ENCODE measurements at regions not wholly inside any gene's neighbourhood (a gene's known extent, or its start where the extent isn't known, plus 50 kb on each side); places are given as distances from the start of the nearest gene placed in this dataset.

DNA sequence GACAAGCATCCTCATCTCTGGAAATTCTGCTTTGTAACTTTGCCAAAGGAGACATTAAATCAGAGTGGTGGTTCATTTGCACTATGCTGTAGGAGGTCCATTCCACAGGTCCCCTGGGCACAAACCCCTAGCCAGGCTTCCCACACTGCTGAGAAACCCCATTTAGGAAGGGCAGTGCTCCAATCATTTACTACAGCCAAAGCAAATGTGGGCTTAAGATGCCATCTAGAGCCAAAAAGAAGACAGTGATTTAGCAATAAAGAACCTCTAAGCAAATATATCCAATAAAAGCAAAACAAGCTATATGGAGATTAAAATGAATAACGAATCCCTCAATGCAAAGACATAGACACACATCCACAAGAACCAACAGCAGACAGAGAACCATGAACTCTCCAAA is 129.0 kb upstream of the ALDH1B1 start:
- H3K4me1 ChIP-seq (ENCODE audit: control insufficient read depth in 1 of 2, insufficient read depth in 2 of 2, low read length in 2 of 2): no peaks in the 10 kb centered on the region
- H3K9ac ChIP-seq (ENCODE audit: insufficient read depth, low read length, poor library complexity, severe bottlenecking): no peak overlapping the region
- H3K79me2 ChIP-seq (ENCODE audit: insufficient read depth, low read length): no peaks in the 10 kb centered on the region
- no peak overlapping the region for H3K27ac Mint-ChIP-seq
- no peaks in the 10 kb centered on the region for H4K20me1 ChIP-seq (ENCODE audit: insufficient read depth, low read length)
- TF ChIP-seq, protein P1, sequence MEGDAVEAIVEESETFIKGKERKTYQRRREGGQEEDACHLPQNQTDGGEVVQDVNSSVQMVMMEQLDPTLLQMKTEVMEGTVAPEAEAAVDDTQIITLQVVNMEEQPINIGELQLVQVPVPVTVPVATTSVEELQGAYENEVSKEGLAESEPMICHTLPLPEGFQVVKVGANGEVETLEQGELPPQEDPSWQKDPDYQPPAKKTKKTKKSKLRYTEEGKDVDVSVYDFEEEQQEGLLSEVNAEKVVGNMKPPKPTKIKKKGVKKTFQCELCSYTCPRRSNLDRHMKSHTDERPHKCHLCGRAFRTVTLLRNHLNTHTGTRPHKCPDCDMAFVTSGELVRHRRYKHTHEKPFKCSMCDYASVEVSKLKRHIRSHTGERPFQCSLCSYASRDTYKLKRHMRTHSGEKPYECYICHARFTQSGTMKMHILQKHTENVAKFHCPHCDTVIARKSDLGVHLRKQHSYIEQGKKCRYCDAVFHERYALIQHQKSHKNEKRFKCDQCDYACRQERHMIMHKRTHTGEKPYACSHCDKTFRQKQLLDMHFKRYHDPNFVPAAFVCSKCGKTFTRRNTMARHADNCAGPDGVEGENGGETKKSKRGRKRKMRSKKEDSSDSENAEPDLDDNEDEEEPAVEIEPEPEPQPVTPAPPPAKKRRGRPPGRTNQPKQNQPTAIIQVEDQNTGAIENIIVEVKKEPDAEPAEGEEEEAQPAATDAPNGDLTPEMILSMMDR (IDR thresholded peaks at IDR 0.05): no peak
- peaks cover 0 to 4% of the 10 kb centered on the region in 2 donors for H3K9me3 ChIP-seq (replicated peaks in 1 of 2; ENCODE audit: control insufficient read depth in 1 of 2, insufficient read depth in 1 of 2, low read length in 2 of 2)
- no peak for DNase-seq
- H3K4me2 ChIP-seq (replicated peaks; ENCODE audit: extremely low read depth, low read length, poor library complexity, severe bottlenecking): no peak overlapping the region
- H3K9me3 Mint-ChIP-seq: peaks cover 7 to 19% (median 16%) of the 10 kb centered on the region in 7 donors
- H3K27me3 Mint-ChIP-seq (ENCODE audit: low read depth in 3 of 3): peaks cover 2 to 7% (median 4%) of the 10 kb centered on the region in 3 donors
- H3K36me3 ChIP-seq (replicated peaks in 1 of 2; ENCODE audit: control insufficient read depth in 1 of 2, insufficient read depth in 2 of 2, low read length in 2 of 2): no peaks in the 10 kb centered on the region
- no peak overlapping the region for H3K4me3 Mint-ChIP-seq
- no CpG with 5 or more reads among the region's 1 CpG for WGBS (ENCODE audit: insufficient coverage)
- intact Hi-C loops (cut with micrococcal nuclease): no loop called here
- no peak overlapping the region for H2AFZ ChIP-seq (ENCODE audit: insufficient read depth, low read depth, low read length, poor library complexity, severe bottlenecking)
- H3K27me3 ChIP-seq (ENCODE audit: control insufficient read depth in 2 of 2, insufficient read depth in 2 of 2, low read length in 2 of 2): no peaks in the 10 kb centered on the region
- H3K36me3 Mint-ChIP-seq: no peaks in the 10 kb centered on the region
- no peaks in the 10 kb centered on the region for H3K4me1 Mint-ChIP-seq
- no peak overlapping the region for H3K27ac ChIP-seq (ENCODE audit: low read depth in 1 of 2, low read length in 2 of 2)
- H3K4me3 ChIP-seq (replicated peaks in 1 of 3; ENCODE audit: low read depth in 2 of 3, low read length in 3 of 3): no peak overlapping the region

DNA sequence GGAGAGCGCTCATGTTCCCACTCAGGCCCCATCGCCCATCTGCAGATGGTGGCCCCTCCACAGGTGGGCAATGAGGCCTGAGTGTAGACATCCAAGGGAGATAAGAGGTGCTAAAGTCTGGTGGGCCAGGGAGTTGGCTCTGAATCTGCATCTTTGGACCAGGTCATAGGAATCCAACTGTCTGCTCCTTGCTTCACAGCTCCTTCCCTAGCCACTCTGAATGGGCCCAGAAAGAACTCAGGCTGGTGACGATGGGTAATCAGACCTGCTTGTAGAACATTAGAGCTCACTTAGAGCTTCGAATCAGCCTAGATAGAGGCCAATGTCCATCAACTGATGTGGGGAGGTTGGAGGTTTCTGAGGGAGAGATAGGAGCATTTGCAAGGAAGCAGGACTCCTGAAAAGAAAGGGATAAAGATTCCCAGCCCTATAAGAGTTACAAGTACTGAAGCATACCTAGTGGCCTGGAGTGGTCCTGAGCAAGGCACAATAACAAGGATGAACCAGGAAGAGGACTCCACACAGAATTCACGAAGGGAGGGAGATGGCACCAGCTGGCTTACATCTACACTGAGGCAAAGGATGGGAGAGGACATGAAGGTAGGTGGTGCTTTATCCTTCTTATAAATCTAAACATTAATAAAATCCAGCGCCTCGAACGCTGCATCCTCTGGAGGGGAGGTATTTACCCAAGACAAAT is 132.8 kb upstream of the ALDH1B1 start:
- Mint-ChIP-seq H3K4me1 (no peaks in the 10 kb centered on the region), H3K27ac (peak overlapping the region in 1 of 7 donors; percentile 31), H3K9me3 (peaks cover 2 to 11% (median 5%) of the 10 kb centered on the region in 7 donors), H3K4me3 (no peak overlapping the region), H3K27me3 (ENCODE audit: low read depth in 3 of 3) (peaks cover 0 to 7% (median 1%) of the 10 kb centered on the region in 3 donors), H3K36me3 (no peaks in the 10 kb centered on the region)
- Histone ChIP-seq H3K79me2 (ENCODE audit: insufficient read depth, low read length) (no peaks in the 10 kb centered on the region), H3K4me3 (replicated peaks in 1 of 3; ENCODE audit: low read depth in 2 of 3, low read length in 3 of 3) (no peak overlapping the region), H3K9ac (ENCODE audit: insufficient read depth, low read length, poor library complexity, severe bottlenecking) (no peak overlapping the region), H3K4me2 (replicated peaks; ENCODE audit: extremely low read depth, low read length, poor library complexity, severe bottlenecking) (no peak overlapping the region), H4K20me1 (ENCODE audit: insufficient read depth, low read length) (no peaks in the 10 kb centered on the region), H3K9me3 (replicated peaks in 1 of 2; ENCODE audit: control insufficient read depth in 1 of 2, insufficient read depth in 1 of 2, low read length in 2 of 2) (no peaks in the 10 kb centered on the region), H3K36me3 (replicated peaks in 1 of 2; ENCODE audit: control insufficient read depth in 1 of 2, insufficient read depth in 2 of 2, low read length in 2 of 2) (no peaks in the 10 kb centered on the region), H3K4me1 (ENCODE audit: control insufficient read depth in 1 of 2, insufficient read depth in 2 of 2, low read length in 2 of 2) (no peaks in the 10 kb centered on the region), H2AFZ (ENCODE audit: insufficient read depth, low read depth, low read length, poor library complexity, severe bottlenecking) (no peak overlapping the region), H3K27me3 (ENCODE audit: control insufficient read depth in 2 of 2, insufficient read depth in 2 of 2, low read length in 2 of 2) (no peaks in the 10 kb centered on the region), H3K27ac (ENCODE audit: low read depth in 1 of 2, low read length in 2 of 2) (no peak overlapping the region)
- 88% methylated on average over 2 of the region's 8 CpGs for WGBS (ENCODE audit: insufficient coverage)
- TF ChIP-seq, protein P1 (IDR thresholded peaks at IDR 0.05): no peak
- no peak for DNase-seq
- intact Hi-C loops (cut with micrococcal nuclease): no loop called here

Data from CD14-positive monocyte (primary cell).